GM12878 (cell line): ENCODE measurements at regions not wholly inside any gene's neighbourhood (a gene's known extent, or its start where the extent isn't known, plus 50 kb on each side); places are given as distances from the start of the nearest gene placed in this dataset.

Experiments used
- ATAC-seq: fragments of 200-7000 bp; cut with Tn5 transposase; 3 replicates; pipeline ENCODE4 v1.9.1; 2020; ENCODE audit warnings: mild to moderate bottlenecking, moderate library complexity
- BruUV-seq: library from RNA; stranded (reverse); fragments of 400-500 nt; replicated peaks from 2 replicates; lab custom pipeline; 2021; lab: Mats Ljungman, UMichigan
- CTCF ChIA-PET: fragments of 300-600 bp; sonication (Branson Sonifier 250); formaldehyde crosslinking; extraction: SDS; loops from one replicate; lab custom pipeline; 2021; ENCODE audit warnings: inconsistent platforms; lab: Yijun Ruan, JAX
- POLR2A ChIA-PET: fragments of 350-600 bp; formaldehyde crosslinking; extraction: SDS; loops from one replicate; lab custom pipeline; 2021; ENCODE audit warnings: inconsistent platforms; lab: Charles Lee
- RAD21 ChIA-PET: fragments of 300-600 bp; sonication (Branson Sonifier 250); formaldehyde crosslinking; loops from one replicate; lab custom pipeline; 2023; ENCODE audit warnings: antibody characterized with exemption; ENCODE audit not compliant: unreplicated experiment; lab: Charles Lee
- SMC1A ChIA-PET: fragments of 300-600 bp; sonication (Branson Sonifier 250); formaldehyde crosslinking; loops from one replicate; lab custom pipeline; 2023; ENCODE audit not compliant: unreplicated experiment, uncharacterized antibody; lab: Charles Lee
- DNase-seq: peaks from one replicate; pipeline ENCODE4 v3.0.0-alpha.2; 2011; ENCODE audit warnings: low read depth, low spot score
- FAIRE-seq: peaks from 3 replicates; lab custom pipeline; 2011; peaks lifted over from hg19 to GRCh38; lab: Jason Lieb, UNC
- H2AFZ ChIP-seq: 2 replicates; pipeline ENCODE4 v1.6.0; 2011; ENCODE audit warnings: low read depth, low read length, control low read depth; ENCODE audit not compliant: control insufficient read depth
- H3K27ac ChIP-seq: 2 replicates; pipeline ENCODE4 v1.5.1; 2011; ENCODE audit warnings: control low read depth; ENCODE audit not compliant: control insufficient read depth, insufficient read depth
- H3K27me3 ChIP-seq, 2 experiments: replicated peaks in 1 of 2; 2 replicates each; pipeline versions ENCODE4 v1.6.0 to v1.6.1; 2011; ENCODE audit warnings: low read length in 1 of 2; ENCODE audit not compliant: control insufficient read depth in 2 of 2, insufficient read depth in 2 of 2
- H3K36me3 ChIP-seq, 2 experiments: 2 replicates each; pipeline ENCODE4 v1.5.1; 2011; ENCODE audit warnings: low read length in 1 of 2; ENCODE audit not compliant: control insufficient read depth in 2 of 2, insufficient read depth in 2 of 2
- H3K4me1 ChIP-seq: 2 replicates; pipeline ENCODE4 v1.6.1; 2011; ENCODE audit warnings: mild to moderate bottlenecking, low read length, moderate library complexity, mixed read lengths; ENCODE audit not compliant: control insufficient read depth, insufficient read depth
- H3K4me2 ChIP-seq: 2 replicates; pipeline ENCODE4 v1.6.0; 2011; ENCODE audit warnings: control low read depth; ENCODE audit not compliant: control insufficient read depth, insufficient read depth
- H3K4me3 ChIP-seq: fragments of 200-600 bp; sonication (generic); 2 replicates; pipeline ENCODE4 v1.5.1; 2016
- H3K79me2 ChIP-seq: 2 replicates; pipeline ENCODE4 v1.6.0; 2011; ENCODE audit warnings: low read length; ENCODE audit not compliant: control insufficient read depth, insufficient read depth
- H3K9ac ChIP-seq: 2 replicates; pipeline ENCODE4 v1.8.0; 2011; ENCODE audit warnings: low read length, control low read depth, mixed read lengths; ENCODE audit not compliant: control insufficient read depth, insufficient read depth
- H3K9me3 ChIP-seq: replicated peaks from 3 replicates; pipeline ENCODE4 v1.5.1; 2011; ENCODE audit warnings: mild to moderate bottlenecking, low read length; ENCODE audit not compliant: control insufficient read depth, insufficient read depth
- H4K20me1 ChIP-seq: 2 replicates; pipeline ENCODE4 v1.6.0; 2011; ENCODE audit not compliant: control insufficient read depth, insufficient read depth
- BCLAF1 ChIP-seq: fragments of 450-650 bp; IDR thresholded peaks from 2 replicates; pipeline ENCODE4 v1.6.1; 2017; ENCODE audit warnings: antibody characterized with exemption, mild to moderate bottlenecking, moderate library complexity
- EP300 ChIP-seq, 2 experiments: fragments of 150-350 bp in 1 of 2; IDR thresholded peaks; 2 replicates each; pipeline ENCODE4 v1.6.1; 2011 to 2012; ENCODE audit warnings: low read depth in 2 of 2, low read length in 2 of 2, borderline replicate concordance in 1 of 2, improper control_type of control experiment in 1 of 2, inconsistent platforms in 1 of 2; ENCODE audit not compliant: control insufficient read depth in 1 of 2
- JUNB ChIP-seq: IDR thresholded peaks from 2 replicates; pipeline ENCODE4 v1.6.1; 2016; ENCODE audit warnings: antibody characterized with exemption, mild to moderate bottlenecking
- MEF2A ChIP-seq: IDR thresholded peaks from 2 replicates; pipeline ENCODE4 v1.6.1; 2011; ENCODE audit warnings: low read depth, mild to moderate bottlenecking, low read length, moderate library complexity; ENCODE audit not compliant: insufficient read depth
- MYC ChIP-seq: IDR thresholded peaks from 2 replicates; pipeline ENCODE4 v1.6.1; 2011; ENCODE audit warnings: mild to moderate bottlenecking, low read length, moderate library complexity, inconsistent platforms; ENCODE audit not compliant: insufficient read depth, insufficient replicate concordance, insufficient read length, severe bottlenecking
- NBN ChIP-seq: fragments of 450-650 bp; IDR thresholded peaks from 2 replicates; pipeline ENCODE4 v1.6.1; 2016
- PML ChIP-seq: IDR thresholded peaks from 2 replicates; pipeline ENCODE4 v1.6.1; 2012; ENCODE audit warnings: low read length, inconsistent platforms
- RUNX3 ChIP-seq: IDR thresholded peaks from 2 replicates; pipeline ENCODE4 v1.6.1; 2012; ENCODE audit warnings: low read length, inconsistent platforms
- SUPT20H ChIP-seq: IDR thresholded peaks from 2 replicates; pipeline ENCODE4 v1.6.1; 2011; ENCODE audit warnings: low read depth, mild to moderate bottlenecking, low read length, moderate library complexity, borderline replicate concordance; ENCODE audit not compliant: control insufficient read depth
- TBL1XR1 ChIP-seq: IDR thresholded peaks from 2 replicates; pipeline ENCODE4 v1.6.1; 2012; ENCODE audit warnings: low read depth, low read length, improper control_type of control experiment
- TCF12 ChIP-seq: IDR thresholded peaks from 2 replicates; pipeline ENCODE4 v1.6.1; 2011; ENCODE audit warnings: low read depth, mild to moderate bottlenecking, low read length
- ZNF207 ChIP-seq: fragments of 450-650 bp; IDR thresholded peaks from 2 replicates; pipeline ENCODE4 v1.6.1; 2014; ENCODE audit warnings: antibody characterized with exemption, mild to moderate bottlenecking, borderline replicate concordance
- WGBS: methylation state at CpG from one replicate; pipeline ENCODE4 v1.1.6; 2016; ENCODE audit warnings: low lambda C conversion rate; ENCODE audit not compliant: insufficient replicate concordance, insufficient coverage; ENCODE audit errors: missing lambda C conversion rate; 5-methylcytosine and 5-hydroxymethylcytosine counted together
- in situ Hi-C: fragments of 300-500 bp; cut with MboI; formaldehyde crosslinking; loops from 9 replicates; pipeline ENCODE4 v1.14.3; 2018; ENCODE audit warnings: mixed read lengths
- intact Hi-C: fragments of 100-400 bp; cut with micrococcal nuclease; formaldehyde crosslinking; loops from one replicate; pipeline ENCODE4 v1.14.2; 2022; ENCODE audit not compliant: unreplicated experiment
- TF ChIP-seq, protein P1 (sequence below): fragments of 450-650 bp; formaldehyde crosslinking; IDR thresholded peaks from 2 replicates; pipeline ENCODE4 v1.4.0; 2020; ENCODE audit warnings: mild to moderate bottlenecking, moderate library complexity
- TF ChIP-seq, protein P2 (sequence below): fragments of 150-350 bp; IDR thresholded peaks from 2 replicates; pipeline ENCODE4 v1.6.1; 2016; ENCODE audit warnings: low read depth, low read length

DNA sequence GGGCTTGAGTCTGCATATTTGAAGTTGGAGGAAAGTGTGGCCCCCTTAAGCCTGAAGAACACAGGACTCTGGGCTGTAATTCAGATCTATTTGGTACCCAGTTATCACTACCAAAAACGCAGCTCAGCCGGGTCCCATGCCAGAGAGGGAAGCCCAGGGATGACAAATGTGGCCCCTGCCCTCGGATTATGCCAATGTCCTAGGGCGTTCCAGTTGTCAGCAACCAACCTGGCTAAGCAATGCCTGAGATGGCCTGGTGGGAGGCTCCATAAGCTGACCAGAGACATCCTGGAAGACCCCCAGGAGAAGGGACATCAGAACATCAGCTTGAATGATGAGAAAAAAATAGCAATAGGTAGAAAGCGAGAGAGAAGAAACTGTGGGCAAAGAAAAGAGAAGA lies 79.6 kb upstream of the UQCRFS1 start (continued):
- TF ChIP-seq, protein P1, sequence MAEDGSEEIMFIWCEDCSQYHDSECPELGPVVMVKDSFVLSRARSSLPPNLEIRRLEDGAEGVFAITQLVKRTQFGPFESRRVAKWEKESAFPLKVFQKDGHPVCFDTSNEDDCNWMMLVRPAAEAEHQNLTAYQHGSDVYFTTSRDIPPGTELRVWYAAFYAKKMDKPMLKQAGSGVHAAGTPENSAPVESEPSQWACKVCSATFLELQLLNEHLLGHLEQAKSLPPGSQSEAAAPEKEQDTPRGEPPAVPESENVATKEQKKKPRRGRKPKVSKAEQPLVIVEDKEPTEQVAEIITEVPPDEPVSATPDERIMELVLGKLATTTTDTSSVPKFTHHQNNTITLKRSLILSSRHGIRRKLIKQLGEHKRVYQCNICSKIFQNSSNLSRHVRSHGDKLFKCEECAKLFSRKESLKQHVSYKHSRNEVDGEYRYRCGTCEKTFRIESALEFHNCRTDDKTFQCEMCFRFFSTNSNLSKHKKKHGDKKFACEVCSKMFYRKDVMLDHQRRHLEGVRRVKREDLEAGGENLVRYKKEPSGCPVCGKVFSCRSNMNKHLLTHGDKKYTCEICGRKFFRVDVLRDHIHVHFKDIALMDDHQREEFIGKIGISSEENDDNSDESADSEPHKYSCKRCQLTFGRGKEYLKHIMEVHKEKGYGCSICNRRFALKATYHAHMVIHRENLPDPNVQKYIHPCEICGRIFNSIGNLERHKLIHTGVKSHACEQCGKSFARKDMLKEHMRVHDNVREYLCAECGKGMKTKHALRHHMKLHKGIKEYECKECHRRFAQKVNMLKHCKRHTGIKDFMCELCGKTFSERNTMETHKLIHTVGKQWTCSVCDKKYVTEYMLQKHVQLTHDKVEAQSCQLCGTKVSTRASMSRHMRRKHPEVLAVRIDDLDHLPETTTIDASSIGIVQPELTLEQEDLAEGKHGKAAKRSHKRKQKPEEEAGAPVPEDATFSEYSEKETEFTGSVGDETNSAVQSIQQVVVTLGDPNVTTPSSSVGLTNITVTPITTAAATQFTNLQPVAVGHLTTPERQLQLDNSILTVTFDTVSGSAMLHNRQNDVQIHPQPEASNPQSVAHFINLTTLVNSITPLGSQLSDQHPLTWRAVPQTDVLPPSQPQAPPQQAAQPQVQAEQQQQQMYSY, result no peak
- TF ChIP-seq, protein P2, sequence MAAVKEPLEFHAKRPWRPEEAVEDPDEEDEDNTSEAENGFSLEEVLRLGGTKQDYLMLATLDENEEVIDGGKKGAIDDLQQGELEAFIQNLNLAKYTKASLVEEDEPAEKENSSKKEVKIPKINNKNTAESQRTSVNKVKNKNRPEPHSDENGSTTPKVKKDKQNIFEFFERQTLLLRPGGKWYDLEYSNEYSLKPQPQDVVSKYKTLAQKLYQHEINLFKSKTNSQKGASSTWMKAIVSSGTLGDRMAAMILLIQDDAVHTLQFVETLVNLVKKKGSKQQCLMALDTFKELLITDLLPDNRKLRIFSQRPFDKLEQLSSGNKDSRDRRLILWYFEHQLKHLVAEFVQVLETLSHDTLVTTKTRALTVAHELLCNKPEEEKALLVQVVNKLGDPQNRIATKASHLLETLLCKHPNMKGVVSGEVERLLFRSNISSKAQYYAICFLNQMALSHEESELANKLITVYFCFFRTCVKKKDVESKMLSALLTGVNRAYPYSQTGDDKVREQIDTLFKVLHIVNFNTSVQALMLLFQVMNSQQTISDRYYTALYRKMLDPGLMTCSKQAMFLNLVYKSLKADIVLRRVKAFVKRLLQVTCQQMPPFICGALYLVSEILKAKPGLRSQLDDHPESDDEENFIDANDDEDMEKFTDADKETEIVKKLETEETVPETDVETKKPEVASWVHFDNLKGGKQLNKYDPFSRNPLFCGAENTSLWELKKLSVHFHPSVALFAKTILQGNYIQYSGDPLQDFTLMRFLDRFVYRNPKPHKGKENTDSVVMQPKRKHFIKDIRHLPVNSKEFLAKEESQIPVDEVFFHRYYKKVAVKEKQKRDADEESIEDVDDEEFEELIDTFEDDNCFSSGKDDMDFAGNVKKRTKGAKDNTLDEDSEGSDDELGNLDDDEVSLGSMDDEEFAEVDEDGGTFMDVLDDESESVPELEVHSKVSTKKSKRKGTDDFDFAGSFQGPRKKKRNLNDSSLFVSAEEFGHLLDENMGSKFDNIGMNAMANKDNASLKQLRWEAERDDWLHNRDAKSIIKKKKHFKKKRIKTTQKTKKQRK, result no peak

GRCh38 chr19:29293292-29293691 lies 80.3 kb upstream of the UQCRFS1 start:
- H3K4me2 ChIP-seq, result no peak overlapping the region
- FAIRE-seq (no peak), DNase-seq (no peak), ATAC-seq (no peak)
- intact Hi-C loops (no loop called here), in situ Hi-C loops (no loop called here)
- H3K9ac ChIP-seq, result no peak overlapping the region
- TF ChIP-seq TCF12 (no peak), NBN (no peak), MEF2A (no peak), SUPT20H (no peak), EP300 (IDR thresholded peaks at IDR 0.05; ENCODE audit: borderline replicate concordance in 1 of 2, control insufficient read depth in 1 of 2, low read depth in 2 of 2, low read length in 2 of 2) (no peak), RUNX3 (no peak), ZNF207 (no peak), JUNB (no peak), MYC (no peak), TBL1XR1 (no peak), PML (no peak), BCLAF1 (no peak)
- ChIA-PET CTCF (interaction anchor here (1.1 kb wide), 1 partner anchor 20 kb away, joined by 3 read pairs; no protein-coding TSS in a partner anchor), POLR2A (no interaction called here), SMC1A (no interaction called here), RAD21 (no interaction called here)
- BruUV-seq, result no TSS peak
- no peaks in the 10 kb centered on the region for H3K27me3 ChIP-seq
- H3K4me1 ChIP-seq, result no peaks in the 10 kb centered on the region
- H4K20me1 ChIP-seq, result no peaks in the 10 kb centered on the region
- H2AFZ ChIP-seq, result no peak overlapping the region
- H3K4me3 ChIP-seq, result no peak overlapping the region
- 52% methylated on average over 11 of the region's 11 CpGs for WGBS
- no peaks in the 10 kb centered on the region for H3K79me2 ChIP-seq
- no peaks in the 10 kb centered on the region for H3K9me3 ChIP-seq
- H3K36me3 ChIP-seq, result no peaks in the 10 kb centered on the region
- no peak overlapping the region for H3K27ac ChIP-seq
